SK-N-SH treated with all-trans-retinoic acid at 6 μM for 48 hours (cell line): ENCODE measurements at regions not wholly inside any gene's neighbourhood (a gene's known extent, or its start where the extent isn't known, plus 50 kb on each side); places are given as distances from the start of the nearest gene placed in this dataset.

ENCODE experiments used
- ATAC-seq: fragments of 200-7000 bp; cut with Tn5 transposase; 3 replicates; pipeline ENCODE4 v1.9.1; 2020; ENCODE audit warnings: mild to moderate bottlenecking, moderate library complexity
- ARNTL ChIP-seq: fragments of 450-650 bp; formaldehyde crosslinking; IDR thresholded peaks from 2 replicates; pipeline ENCODE4 v1.5.0; 2020; ENCODE audit warnings: low read depth, mild to moderate bottlenecking, moderate library complexity, borderline replicate concordance
- CSDC2 ChIP-seq: fragments of 250-450 bp; sonication (Bioruptor Pico); IDR thresholded peaks from 2 replicates; pipeline ENCODE4 v1.5.0; 2020; ENCODE audit warnings: mild to moderate bottlenecking, moderate library complexity
- ESRRG ChIP-seq: fragments of 250-450 bp; sonication (Bioruptor Pico); IDR thresholded peaks from 2 replicates; pipeline ENCODE4 v1.6.1; 2021; ENCODE audit warnings: mild to moderate bottlenecking
- GLIS3 ChIP-seq: fragments of 250-450 bp; sonication (Bioruptor Pico); IDR thresholded peaks from 2 replicates; pipeline ENCODE4 v1.5.0; 2020; ENCODE audit warnings: mild to moderate bottlenecking, moderate library complexity
- ISL1 ChIP-seq: fragments of 250-450 bp; sonication (Bioruptor Pico); IDR thresholded peaks from 2 replicates; pipeline ENCODE4 v2.1.2; 2022; ENCODE audit warnings: mild to moderate bottlenecking, moderate library complexity
- OSR1 ChIP-seq: fragments of 250-450 bp; sonication (Bioruptor Pico); IDR thresholded peaks from 2 replicates; pipeline ENCODE4 v1.8.0; 2022; ENCODE audit warnings: moderate library complexity, mild to moderate bottlenecking, inconsistent platforms
- PPARA ChIP-seq: fragments of 250-450 bp; sonication (Bioruptor Pico); IDR thresholded peaks from 2 replicates; pipeline ENCODE4 v1.5.0; 2020; ENCODE audit warnings: mild to moderate bottlenecking, borderline replicate concordance
- SNAI2 ChIP-seq: fragments of 250-450 bp; sonication (Bioruptor Pico); IDR thresholded peaks from 2 replicates; pipeline ENCODE4 v1.5.0; 2020; ENCODE audit warnings: mild to moderate bottlenecking, moderate library complexity
- TCF4 ChIP-seq: fragments of 250-450 bp; sonication (Bioruptor Pico); IDR thresholded peaks from 2 replicates; pipeline ENCODE4 v1.8.0; 2021; ENCODE audit warnings: mild to moderate bottlenecking, moderate library complexity, borderline replicate concordance
- TOX ChIP-seq: fragments of 250-450 bp; sonication (Bioruptor Pico); IDR thresholded peaks from 2 replicates; pipeline ENCODE4 v1.8.0; 2021; ENCODE audit warnings: mild to moderate bottlenecking, moderate library complexity, borderline replicate concordance
- ZC3H10 ChIP-seq: fragments of 250-450 bp; sonication (Bioruptor Pico); IDR thresholded peaks from 2 replicates; pipeline ENCODE4 v1.5.1; 2021; ENCODE audit warnings: mild to moderate bottlenecking, moderate library complexity
- ZFP3 ChIP-seq: fragments of 250-450 bp; sonication (Bioruptor Pico); IDR thresholded peaks from 2 replicates; pipeline ENCODE4 v1.5.0; 2020; ENCODE audit warnings: mild to moderate bottlenecking, moderate library complexity
- ZFP30 ChIP-seq: fragments of 450-650 bp; formaldehyde crosslinking; IDR thresholded peaks from 2 replicates; pipeline ENCODE4 v1.5.0; 2022; ENCODE audit warnings: mild to moderate bottlenecking, moderate library complexity
- ZNF565 ChIP-seq: fragments of 450-650 bp; formaldehyde crosslinking; conservative IDR thresholded peaks from 2 replicates; pipeline ENCODE4 v1.5.0; 2020; ENCODE audit warnings: low read depth, mild to moderate bottlenecking, moderate library complexity
- ZNF70 ChIP-seq: fragments of 450-650 bp; formaldehyde crosslinking; IDR thresholded peaks from 2 replicates; pipeline ENCODE4 v1.5.0; 2020; ENCODE audit warnings: mild to moderate bottlenecking, moderate library complexity
- TF ChIP-seq, protein P1 (sequence below): fragments of 250-450 bp; sonication (Bioruptor Pico); IDR thresholded peaks from 2 replicates; pipeline ENCODE4 v1.5.1; 2020; ENCODE audit warnings: low read depth, mild to moderate bottlenecking, moderate library complexity
- TF ChIP-seq, protein P2 (sequence below): fragments of 250-450 bp; sonication (Bioruptor Pico); IDR thresholded peaks from 2 replicates; pipeline ENCODE4 v1.5.1; 2021; ENCODE audit warnings: mild to moderate bottlenecking, moderate library complexity
- TF ChIP-seq, protein P3 (sequence below): fragments of 250-450 bp; sonication (Bioruptor Pico); IDR thresholded peaks from 2 replicates; pipeline ENCODE4 v1.8.0; 2020; ENCODE audit warnings: mild to moderate bottlenecking, moderate library complexity, borderline replicate concordance
- TF ChIP-seq, protein P4 (sequence below): fragments of 250-450 bp; sonication (Bioruptor Pico); IDR thresholded peaks from 2 replicates; pipeline ENCODE4 v1.5.0; 2020; ENCODE audit warnings: mild to moderate bottlenecking, moderate library complexity
- TF ChIP-seq, protein P5 (sequence below): fragments of 250-450 bp; sonication (Bioruptor Pico); IDR thresholded peaks from 2 replicates; pipeline ENCODE4 v1.8.0; 2021; ENCODE audit warnings: low read depth, mild to moderate bottlenecking, moderate library complexity, borderline replicate concordance

DNA sequence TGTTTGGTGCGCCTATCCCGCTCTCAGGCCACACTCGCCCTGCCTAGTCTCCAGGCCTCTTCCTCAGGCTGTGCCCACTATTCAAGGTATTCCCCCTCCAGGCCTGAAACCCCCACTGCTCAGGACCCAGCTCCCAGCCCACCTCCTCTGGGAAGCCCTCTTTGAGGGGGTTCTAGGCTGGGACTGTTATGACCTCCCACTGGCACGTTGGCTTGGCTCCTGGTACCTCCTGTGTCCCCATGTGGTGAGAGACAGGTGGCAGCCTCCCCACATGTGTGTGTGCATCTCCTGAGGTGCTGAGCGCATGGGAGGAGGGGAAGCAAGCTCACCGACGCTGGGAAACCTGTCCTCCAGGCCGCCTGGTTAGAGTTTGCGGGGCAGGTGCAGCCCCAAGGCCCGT lies 82.5 kb downstream of the EDN3 start (continued):
- TF ChIP-seq, protein P1, sequence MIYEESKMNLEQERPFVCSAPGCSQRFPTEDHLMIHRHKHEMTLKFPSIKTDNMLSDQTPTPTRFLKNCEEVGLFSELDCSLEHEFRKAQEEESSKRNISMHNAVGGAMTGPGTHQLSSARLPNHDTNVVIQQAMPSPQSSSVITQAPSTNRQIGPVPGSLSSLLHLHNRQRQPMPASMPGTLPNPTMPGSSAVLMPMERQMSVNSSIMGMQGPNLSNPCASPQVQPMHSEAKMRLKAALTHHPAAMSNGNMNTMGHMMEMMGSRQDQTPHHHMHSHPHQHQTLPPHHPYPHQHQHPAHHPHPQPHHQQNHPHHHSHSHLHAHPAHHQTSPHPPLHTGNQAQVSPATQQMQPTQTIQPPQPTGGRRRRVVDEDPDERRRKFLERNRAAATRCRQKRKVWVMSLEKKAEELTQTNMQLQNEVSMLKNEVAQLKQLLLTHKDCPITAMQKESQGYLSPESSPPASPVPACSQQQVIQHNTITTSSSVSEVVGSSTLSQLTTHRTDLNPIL = no peak
- no peak for TF ChIP-seq ISL1
- TF ChIP-seq, protein P2, sequence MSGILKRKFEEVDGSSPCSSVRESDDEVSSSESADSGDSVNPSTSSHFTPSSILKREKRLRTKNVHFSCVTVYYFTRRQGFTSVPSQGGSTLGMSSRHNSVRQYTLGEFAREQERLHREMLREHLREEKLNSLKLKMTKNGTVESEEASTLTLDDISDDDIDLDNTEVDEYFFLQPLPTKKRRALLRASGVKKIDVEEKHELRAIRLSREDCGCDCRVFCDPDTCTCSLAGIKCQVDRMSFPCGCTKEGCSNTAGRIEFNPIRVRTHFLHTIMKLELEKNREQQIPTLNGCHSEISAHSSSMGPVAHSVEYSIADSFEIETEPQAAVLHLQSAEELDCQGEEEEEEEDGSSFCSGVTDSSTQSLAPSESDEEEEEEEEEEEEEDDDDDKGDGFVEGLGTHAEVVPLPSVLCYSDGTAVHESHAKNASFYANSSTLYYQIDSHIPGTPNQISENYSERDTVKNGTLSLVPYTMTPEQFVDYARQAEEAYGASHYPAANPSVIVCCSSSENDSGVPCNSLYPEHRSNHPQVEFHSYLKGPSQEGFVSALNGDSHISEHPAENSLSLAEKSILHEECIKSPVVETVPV (CRISPR knock-in tag) = no peak
- TF ChIP-seq, protein P3, sequence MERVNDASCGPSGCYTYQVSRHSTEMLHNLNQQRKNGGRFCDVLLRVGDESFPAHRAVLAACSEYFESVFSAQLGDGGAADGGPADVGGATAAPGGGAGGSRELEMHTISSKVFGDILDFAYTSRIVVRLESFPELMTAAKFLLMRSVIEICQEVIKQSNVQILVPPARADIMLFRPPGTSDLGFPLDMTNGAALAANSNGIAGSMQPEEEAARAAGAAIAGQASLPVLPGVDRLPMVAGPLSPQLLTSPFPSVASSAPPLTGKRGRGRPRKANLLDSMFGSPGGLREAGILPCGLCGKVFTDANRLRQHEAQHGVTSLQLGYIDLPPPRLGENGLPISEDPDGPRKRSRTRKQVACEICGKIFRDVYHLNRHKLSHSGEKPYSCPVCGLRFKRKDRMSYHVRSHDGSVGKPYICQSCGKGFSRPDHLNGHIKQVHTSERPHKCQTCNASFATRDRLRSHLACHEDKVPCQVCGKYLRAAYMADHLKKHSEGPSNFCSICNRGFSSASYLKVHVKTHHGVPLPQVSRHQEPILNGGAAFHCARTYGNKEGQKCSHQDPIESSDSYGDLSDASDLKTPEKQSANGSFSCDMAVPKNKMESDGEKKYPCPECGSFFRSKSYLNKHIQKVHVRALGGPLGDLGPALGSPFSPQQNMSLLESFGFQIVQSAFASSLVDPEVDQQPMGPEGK (CRISPR knock-in tag) = no peak
- TF ChIP-seq PPARA = no peak
- TF ChIP-seq CSDC2 (CRISPR knock-in tag) = no peak
- TF ChIP-seq GLIS3 = no peak
- TF ChIP-seq ZFP30 (CRISPR knock-in tag) = no peak

DNA sequence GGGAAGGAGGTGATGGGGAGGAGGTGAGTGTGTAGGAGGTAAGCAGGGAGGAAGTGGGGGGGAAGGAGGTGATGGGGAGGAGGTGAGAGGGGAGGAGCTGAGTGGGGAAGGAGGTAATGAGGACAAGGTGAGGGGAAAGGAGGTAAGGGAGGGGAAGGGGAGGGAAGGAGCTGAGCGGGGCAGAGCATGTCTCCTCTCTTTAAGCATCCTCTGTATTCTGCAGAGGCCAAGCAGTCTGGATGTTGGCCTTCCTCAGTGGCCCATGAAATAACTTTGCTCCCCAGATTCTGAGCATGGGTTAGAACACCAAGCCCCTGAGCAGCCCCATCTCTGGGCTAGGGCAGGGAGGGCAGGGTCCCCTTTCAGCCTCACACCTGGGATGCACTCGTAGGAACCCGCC lies 84.6 kb downstream of the EDN3 start:
- ATAC-seq = no peak

More for the DNA sequence above, 84.6 kb downstream of the EDN3 start:
- TF ChIP-seq SNAI2 (CRISPR knock-in tag) (no peak), ISL1 (no peak), ZFP3 (no peak), ZFP30 (CRISPR knock-in tag) (no peak), ARNTL (CRISPR knock-in tag) (no peak), ZC3H10 (no peak), ESRRG (CRISPR knock-in tag) (no peak), OSR1 (CRISPR knock-in tag) (no peak), ZNF565 (CRISPR knock-in tag) (no peak), ZNF70 (CRISPR knock-in tag) (no peak), TCF4 (CRISPR knock-in tag) (no peak), TOX (no peak), PPARA (no peak), GLIS3 (no peak)
- TF ChIP-seq, protein P4, sequence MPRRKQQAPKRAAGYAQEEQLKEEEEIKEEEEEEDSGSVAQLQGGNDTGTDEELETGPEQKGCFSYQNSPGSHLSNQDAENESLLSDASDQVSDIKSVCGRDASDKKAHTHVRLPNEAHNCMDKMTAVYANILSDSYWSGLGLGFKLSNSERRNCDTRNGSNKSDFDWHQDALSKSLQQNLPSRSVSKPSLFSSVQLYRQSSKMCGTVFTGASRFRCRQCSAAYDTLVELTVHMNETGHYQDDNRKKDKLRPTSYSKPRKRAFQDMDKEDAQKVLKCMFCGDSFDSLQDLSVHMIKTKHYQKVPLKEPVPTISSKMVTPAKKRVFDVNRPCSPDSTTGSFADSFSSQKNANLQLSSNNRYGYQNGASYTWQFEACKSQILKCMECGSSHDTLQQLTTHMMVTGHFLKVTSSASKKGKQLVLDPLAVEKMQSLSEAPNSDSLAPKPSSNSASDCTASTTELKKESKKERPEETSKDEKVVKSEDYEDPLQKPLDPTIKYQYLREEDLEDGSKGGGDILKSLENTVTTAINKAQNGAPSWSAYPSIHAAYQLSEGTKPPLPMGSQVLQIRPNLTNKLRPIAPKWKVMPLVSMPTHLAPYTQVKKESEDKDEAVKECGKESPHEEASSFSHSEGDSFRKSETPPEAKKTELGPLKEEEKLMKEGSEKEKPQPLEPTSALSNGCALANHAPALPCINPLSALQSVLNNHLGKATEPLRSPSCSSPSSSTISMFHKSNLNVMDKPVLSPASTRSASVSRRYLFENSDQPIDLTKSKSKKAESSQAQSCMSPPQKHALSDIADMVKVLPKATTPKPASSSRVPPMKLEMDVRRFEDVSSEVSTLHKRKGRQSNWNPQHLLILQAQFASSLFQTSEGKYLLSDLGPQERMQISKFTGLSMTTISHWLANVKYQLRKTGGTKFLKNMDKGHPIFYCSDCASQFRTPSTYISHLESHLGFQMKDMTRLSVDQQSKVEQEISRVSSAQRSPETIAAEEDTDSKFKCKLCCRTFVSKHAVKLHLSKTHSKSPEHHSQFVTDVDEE = no peak
- TF ChIP-seq, protein P3 (CRISPR knock-in tag) = no peak
- TF ChIP-seq, protein P2 (CRISPR knock-in tag) = no peak
- TF ChIP-seq, protein P1 = no peak
- TF ChIP-seq, protein P5, sequence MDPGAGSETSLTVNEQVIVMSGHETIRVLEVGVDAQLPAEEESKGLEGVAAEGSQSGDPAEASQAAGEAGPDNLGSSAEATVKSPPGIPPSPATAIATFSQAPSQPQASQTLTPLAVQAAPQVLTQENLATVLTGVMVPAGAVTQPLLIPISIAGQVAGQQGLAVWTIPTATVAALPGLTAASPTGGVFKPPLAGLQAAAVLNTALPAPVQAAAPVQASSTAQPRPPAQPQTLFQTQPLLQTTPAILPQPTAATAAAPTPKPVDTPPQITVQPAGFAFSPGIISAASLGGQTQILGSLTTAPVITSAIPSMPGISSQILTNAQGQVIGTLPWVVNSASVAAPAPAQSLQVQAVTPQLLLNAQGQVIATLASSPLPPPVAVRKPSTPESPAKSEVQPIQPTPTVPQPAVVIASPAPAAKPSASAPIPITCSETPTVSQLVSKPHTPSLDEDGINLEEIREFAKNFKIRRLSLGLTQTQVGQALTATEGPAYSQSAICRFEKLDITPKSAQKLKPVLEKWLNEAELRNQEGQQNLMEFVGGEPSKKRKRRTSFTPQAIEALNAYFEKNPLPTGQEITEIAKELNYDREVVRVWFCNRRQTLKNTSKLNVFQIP = no peak
